Fibroblast of lung (primary cell): ENCODE measurements at regions not wholly inside any gene's neighbourhood (a gene's known extent, or its start where the extent isn't known, plus 50 kb on each side); places are given as distances from the start of the nearest gene placed in this dataset.

ENCODE experiments used
- DNase-seq, 2 donors: peaks; one replicate each; pipeline versions ENCODE4 v3.0.0 to v3.0.0-alpha.2; 2010; ENCODE audit warnings: low read depth in 2 of 2
- H2AFZ ChIP-seq: 2 replicates; pipeline ENCODE4 v1.5.1; 2012; ENCODE audit warnings: low read length, control low read depth, inconsistent platforms
- H3K27ac ChIP-seq: 2 replicates; pipeline ENCODE4 v1.5.1; 2011; ENCODE audit warnings: low read length, control low read depth; ENCODE audit not compliant: insufficient read depth
- H3K27me3 ChIP-seq: 2 replicates; pipeline ENCODE4 v1.5.1; 2011; ENCODE audit warnings: mild to moderate bottlenecking, low read length; ENCODE audit not compliant: control insufficient read depth, insufficient read depth
- H3K36me3 ChIP-seq: 2 replicates; pipeline ENCODE4 v1.5.1; 2011; ENCODE audit warnings: low read length; ENCODE audit not compliant: control insufficient read depth, insufficient read depth
- H3K4me1 ChIP-seq: 2 replicates; pipeline ENCODE4 v1.5.1; 2011; ENCODE audit warnings: low read length; ENCODE audit not compliant: control insufficient read depth, insufficient read depth; ENCODE audit errors: extremely low read depth
- H3K4me2 ChIP-seq: 2 replicates; pipeline ENCODE4 v1.5.1; 2011; ENCODE audit warnings: low read length, control low read depth; ENCODE audit not compliant: insufficient read depth; ENCODE audit errors: extremely low read depth
- H3K4me3 ChIP-seq, 4 experiments: fragments of 200-600 bp in 1 of 4; sonication (generic) in 1 of 4; replicated peaks in 1 of 4; 2 replicates each; pipeline ENCODE4 v1.5.1; 2011 to 2016; ENCODE audit warnings: low read length in 4 of 4, low read depth in 3 of 4, mild to moderate bottlenecking in 3 of 4, control low read depth in 2 of 4, inconsistent platforms in 1 of 4, mixed read lengths in 1 of 4; ENCODE audit not compliant: insufficient read depth in 1 of 4; ENCODE audit errors: control extremely low read depth in 1 of 4
- H3K79me2 ChIP-seq: 2 replicates; pipeline ENCODE4 v1.5.1; 2012; ENCODE audit warnings: mild to moderate bottlenecking, low read length, inconsistent platforms; ENCODE audit not compliant: control insufficient read depth, insufficient read depth
- H3K9ac ChIP-seq: 2 replicates; pipeline ENCODE4 v1.5.1; 2011; ENCODE audit warnings: mild to moderate bottlenecking, low read length, control low read depth; ENCODE audit not compliant: insufficient read depth
- H3K9me3 ChIP-seq: 2 replicates; pipeline ENCODE4 v1.5.1; 2012; ENCODE audit warnings: low read depth, low read length; ENCODE audit not compliant: control insufficient read depth, insufficient read depth
- H4K20me1 ChIP-seq: 2 replicates; pipeline ENCODE4 v1.5.1; 2011; ENCODE audit warnings: low read length; ENCODE audit not compliant: control insufficient read depth, insufficient read depth; ENCODE audit errors: extremely low read depth
- EZH2 ChIP-seq: IDR thresholded peaks from 2 replicates; pipeline ENCODE4 v1.5.1; 2012; ENCODE audit warnings: low read length, control low read depth, mild to moderate bottlenecking; ENCODE audit errors: missing control alignments
- TF ChIP-seq, protein P1 (sequence below), 2 donors: IDR thresholded peaks in 1 of 2; conservative IDR thresholded peaks in 1 of 2; 1 replicate in 1 of 2; 2 replicates in 1 of 2; pipeline ENCODE4 v1.5.1; 2011 to 2012; ENCODE audit warnings: low read length in 2 of 2, control low read depth in 1 of 2, inconsistent platforms in 1 of 2, low read depth in 1 of 2, mild to moderate bottlenecking in 1 of 2

GRCh38 chr11:30120045-30120589, 103.3 kb upstream of the KCNA4 start:
- Histone ChIP-seq H2AFZ (no peak overlapping the region), H3K79me2 (no peaks in the 10 kb centered on the region), H3K27me3 (no peaks in the 10 kb centered on the region), H3K36me3 (no peaks in the 10 kb centered on the region), H3K9me3 (no peaks in the 10 kb centered on the region), H3K27ac (no peak overlapping the region), H3K4me1 (no peaks in the 10 kb centered on the region), H3K4me2 (no peak overlapping the region), H3K4me3 (no peak overlapping the region), H3K9ac (no peak overlapping the region), H4K20me1 (no peaks in the 10 kb centered on the region)
- no peak for DNase-seq
- TF ChIP-seq, protein P1, sequence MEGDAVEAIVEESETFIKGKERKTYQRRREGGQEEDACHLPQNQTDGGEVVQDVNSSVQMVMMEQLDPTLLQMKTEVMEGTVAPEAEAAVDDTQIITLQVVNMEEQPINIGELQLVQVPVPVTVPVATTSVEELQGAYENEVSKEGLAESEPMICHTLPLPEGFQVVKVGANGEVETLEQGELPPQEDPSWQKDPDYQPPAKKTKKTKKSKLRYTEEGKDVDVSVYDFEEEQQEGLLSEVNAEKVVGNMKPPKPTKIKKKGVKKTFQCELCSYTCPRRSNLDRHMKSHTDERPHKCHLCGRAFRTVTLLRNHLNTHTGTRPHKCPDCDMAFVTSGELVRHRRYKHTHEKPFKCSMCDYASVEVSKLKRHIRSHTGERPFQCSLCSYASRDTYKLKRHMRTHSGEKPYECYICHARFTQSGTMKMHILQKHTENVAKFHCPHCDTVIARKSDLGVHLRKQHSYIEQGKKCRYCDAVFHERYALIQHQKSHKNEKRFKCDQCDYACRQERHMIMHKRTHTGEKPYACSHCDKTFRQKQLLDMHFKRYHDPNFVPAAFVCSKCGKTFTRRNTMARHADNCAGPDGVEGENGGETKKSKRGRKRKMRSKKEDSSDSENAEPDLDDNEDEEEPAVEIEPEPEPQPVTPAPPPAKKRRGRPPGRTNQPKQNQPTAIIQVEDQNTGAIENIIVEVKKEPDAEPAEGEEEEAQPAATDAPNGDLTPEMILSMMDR (conservative IDR thresholded peaks at IDR 0.05 in 1 of 2, IDR thresholded peaks at IDR 0.05 in 1 of 2; ENCODE audit: low read depth in 1 of 2, low read length in 2 of 2): no peak
- no peak for TF ChIP-seq EZH2

DNA sequence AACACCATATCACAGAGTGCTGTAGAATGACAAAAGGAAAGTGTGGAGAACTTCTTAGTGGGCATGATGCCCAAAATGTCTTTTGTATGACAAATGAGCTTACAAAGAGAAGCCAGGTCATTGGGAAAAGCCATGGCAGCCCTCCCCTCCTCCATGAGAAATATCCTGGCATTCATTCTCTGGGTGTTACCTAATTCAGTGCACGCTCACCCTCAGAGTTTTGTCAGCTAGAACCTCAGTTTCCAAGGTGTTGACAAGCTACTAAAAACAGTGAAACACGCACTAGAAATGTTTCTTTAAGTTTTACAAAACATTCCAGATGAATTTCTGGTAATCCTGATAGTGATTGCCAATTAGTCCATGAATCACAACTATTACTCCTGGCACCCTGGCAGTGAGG, 105.4 kb upstream of the FSHB start:
- no peak overlapping the region for H3K27ac ChIP-seq
- TF ChIP-seq, protein P1 (conservative IDR thresholded peaks at IDR 0.05 in 1 of 2, IDR thresholded peaks at IDR 0.05 in 1 of 2; ENCODE audit: low read depth in 1 of 2, low read length in 2 of 2): no peak
- TF ChIP-seq EZH2: no peak
- DNase-seq: no peak

DNA sequence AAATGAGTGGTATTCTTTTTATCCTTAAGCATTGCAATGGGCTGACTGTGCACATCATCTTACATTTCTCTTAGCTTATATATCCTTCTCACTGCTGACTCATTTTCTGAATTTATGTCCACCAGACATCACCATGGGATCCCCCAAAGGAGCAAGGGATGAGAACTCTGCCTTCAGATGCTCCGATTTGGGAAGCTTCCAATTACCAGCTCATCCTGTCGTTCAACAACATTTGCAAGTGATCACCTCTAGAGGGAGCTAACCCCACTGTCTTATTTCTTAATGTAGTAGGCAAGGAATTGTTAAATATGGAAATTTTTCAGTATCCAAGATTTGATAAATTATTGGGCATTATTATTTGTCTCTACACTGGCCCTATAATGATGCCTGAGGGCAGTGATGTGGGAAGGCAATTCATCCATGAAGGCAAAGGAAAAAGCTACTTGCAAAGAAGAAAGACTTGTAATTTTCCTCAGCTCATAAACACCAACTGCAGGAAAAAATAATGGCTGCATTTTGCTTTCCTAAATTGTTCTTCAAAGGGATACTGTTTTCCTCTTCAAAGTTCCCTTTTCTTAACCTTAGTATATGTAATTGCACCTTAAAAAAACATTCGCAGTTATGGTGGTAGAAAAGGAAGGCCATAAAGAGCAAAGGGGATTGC, 102.4 kb upstream of the FSHB start:
- no peak overlapping the region for H3K27ac ChIP-seq
- no peaks in the 10 kb centered on the region for H3K79me2 ChIP-seq
- H3K27me3 ChIP-seq: no peaks in the 10 kb centered on the region
- no peaks in the 10 kb centered on the region for H3K36me3 ChIP-seq
- H3K9me3 ChIP-seq: no peaks in the 10 kb centered on the region
- H2AFZ ChIP-seq: no peak overlapping the region
- DNase-seq: peak; percentile 27 to 33
- H3K4me2 ChIP-seq: no peak overlapping the region
- no peak overlapping the region for H3K9ac ChIP-seq
- no peak overlapping the region for H3K4me3 ChIP-seq
- no peaks in the 10 kb centered on the region for H4K20me1 ChIP-seq
- TF ChIP-seq EZH2: no peak
- TF ChIP-seq, protein P1 (conservative IDR thresholded peaks at IDR 0.05 in 1 of 2, IDR thresholded peaks at IDR 0.05 in 1 of 2; ENCODE audit: low read depth in 1 of 2, low read length in 2 of 2): peak; percentile 30 to 49
- H3K4me1 ChIP-seq: no peaks in the 10 kb centered on the region

More for the DNA sequence above, 105.4 kb upstream of the FSHB start:
- H3K36me3 ChIP-seq: no peaks in the 10 kb centered on the region
- H3K27me3 ChIP-seq: no peaks in the 10 kb centered on the region
- no peaks in the 10 kb centered on the region for H3K4me1 ChIP-seq
- H3K4me2 ChIP-seq: no peak overlapping the region
- H3K79me2 ChIP-seq: no peaks in the 10 kb centered on the region
- H3K4me3 ChIP-seq: no peak overlapping the region
- no peak overlapping the region for H3K9ac ChIP-seq
- no peaks in the 10 kb centered on the region for H4K20me1 ChIP-seq
- H3K9me3 ChIP-seq: no peaks in the 10 kb centered on the region
- no peak overlapping the region for H2AFZ ChIP-seq
